ENCODE measurements at regions not wholly inside any gene's neighbourhood (a gene's known extent, or its start where the extent isn't known, plus 50 kb on each side); places are given as distances from the start of the nearest gene placed in this dataset.

GRCh38 chr12:77741974-77742517 is 88.6 kb upstream of the NAV3 start:
- TF ChIP-seq EZH2 (IDR thresholded peaks at IDR 0.05; ENCODE audit: borderline replicate concordance): no peak
- no peak for TF ChIP-seq CTCF (IDR thresholded peaks at IDR 0.05; ENCODE audit: poor library complexity)
